ENCODE measurements at regions not wholly inside any gene's neighbourhood (a gene's known extent, or its start where the extent isn't known, plus 50 kb on each side); places are given as distances from the start of the nearest gene placed in this dataset.

DNA sequence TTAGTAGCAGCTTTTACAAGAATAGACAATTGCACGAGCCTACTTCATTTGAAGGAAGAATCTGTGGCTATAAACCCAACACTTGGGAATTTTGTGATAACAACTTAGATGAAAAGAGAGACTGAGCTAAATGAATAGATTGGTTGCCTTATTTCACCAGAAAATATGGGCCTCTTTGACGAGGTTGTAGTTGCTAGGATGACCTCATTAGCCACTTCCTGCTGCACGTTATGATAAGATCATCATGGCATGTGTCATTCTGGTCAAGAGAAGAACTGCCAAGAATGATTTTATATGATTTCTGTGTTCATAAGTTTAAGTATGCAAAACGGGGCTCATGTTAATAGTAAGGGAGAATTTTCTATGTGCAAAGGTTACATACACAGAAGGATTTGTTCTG is 321.9 kb upstream of the GIMD1 start:
- TF ChIP-seq, protein P1, sequence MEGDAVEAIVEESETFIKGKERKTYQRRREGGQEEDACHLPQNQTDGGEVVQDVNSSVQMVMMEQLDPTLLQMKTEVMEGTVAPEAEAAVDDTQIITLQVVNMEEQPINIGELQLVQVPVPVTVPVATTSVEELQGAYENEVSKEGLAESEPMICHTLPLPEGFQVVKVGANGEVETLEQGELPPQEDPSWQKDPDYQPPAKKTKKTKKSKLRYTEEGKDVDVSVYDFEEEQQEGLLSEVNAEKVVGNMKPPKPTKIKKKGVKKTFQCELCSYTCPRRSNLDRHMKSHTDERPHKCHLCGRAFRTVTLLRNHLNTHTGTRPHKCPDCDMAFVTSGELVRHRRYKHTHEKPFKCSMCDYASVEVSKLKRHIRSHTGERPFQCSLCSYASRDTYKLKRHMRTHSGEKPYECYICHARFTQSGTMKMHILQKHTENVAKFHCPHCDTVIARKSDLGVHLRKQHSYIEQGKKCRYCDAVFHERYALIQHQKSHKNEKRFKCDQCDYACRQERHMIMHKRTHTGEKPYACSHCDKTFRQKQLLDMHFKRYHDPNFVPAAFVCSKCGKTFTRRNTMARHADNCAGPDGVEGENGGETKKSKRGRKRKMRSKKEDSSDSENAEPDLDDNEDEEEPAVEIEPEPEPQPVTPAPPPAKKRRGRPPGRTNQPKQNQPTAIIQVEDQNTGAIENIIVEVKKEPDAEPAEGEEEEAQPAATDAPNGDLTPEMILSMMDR (IDR thresholded peaks at IDR 0.05; ENCODE audit: insufficient read depth, low read length, poor library complexity, severe bottlenecking) = no peak
- TF ChIP-seq EZH2phosphoT487 (conservative IDR thresholded peaks at IDR 0.05; ENCODE audit: low read length) = no peak

Data from SU-DHL-6 (cell line).